B cell (primary cell): ENCODE measurements at regions not wholly inside any gene's neighbourhood (a gene's known extent, or its start where the extent isn't known, plus 50 kb on each side); places are given as distances from the start of the nearest gene placed in this dataset.

Source experiments
- CTCF ChIP-seq: fragments of 200-600 bp; IDR thresholded peaks from one replicate; pipeline ENCODE4 v1.8.0; 2022; ENCODE audit warnings: antibody characterized with exemption, mild to moderate bottlenecking
- EZH2 ChIP-seq: IDR thresholded peaks from 2 replicates; pipeline ENCODE4 v1.6.1; 2012; ENCODE audit warnings: borderline replicate concordance, low read depth, mild to moderate bottlenecking, moderate library complexity, low read length; ENCODE audit not compliant: insufficient read depth, poor library complexity, severe bottlenecking

GRCh38 chr18:14969500-14969899 lies 221.5 kb downstream of the ANKRD30B start:
- TF ChIP-seq CTCF (no peak), EZH2 (no peak)
